Posterior vena cava (tissue), 2 donors: ENCODE measurements at regions not wholly inside any gene's neighbourhood (a gene's known extent, or its start where the extent isn't known, plus 50 kb on each side); places are given as distances from the start of the nearest gene placed in this dataset.
"Not testable (repeated sequence)": the region's sequence is repeated elsewhere in the genome, so short reads cannot be mapped to it uniquely, and the experiment has no call there.

Experiments used
- DNase-seq: peaks from one replicate; pipeline ENCODE4 v3.0.0-alpha.2; 2020; ENCODE audit warnings: low spot score
- intact Hi-C, 2 donors: fragments of 100-400 bp; cut with DNase I; formaldehyde crosslinking; loops; one replicate each; pipeline versions ENCODE4 v1.14.1 to v1.14.2; 2022 to 2023
- donor health status: DM: yes; HTN: yes; CAD: no.
- donor health status: DM: yes; HTN: yes; CAD: no.

- no peak for DNase-seq
- intact Hi-C loops: no loop called here
Observed at GRCh38 chrX:25154168-25154567, 138.4 kb upstream of the ARX start.

- intact Hi-C loops: no loop called here
Observed at GRCh38 chrX:25151749-25152148, 136.0 kb upstream of the ARX start.

GRCh38 chrX:25144043-25144940 lies 128.5 kb upstream of the ARX start:
- DNase-seq: peak; percentile 85
- intact Hi-C loops: no loop called here

More at GRCh38 chrX:25151749-25152148, 136.0 kb upstream of the ARX start:
- DNase-seq: no peak

- intact Hi-C loops: no loop called here
- no peak for DNase-seq
Observed at GRCh38 chrX:25143596-25143995, 127.8 kb upstream of the ARX start.

GRCh38 chrX:25141684-25142083 lies 125.9 kb upstream of the ARX start:
- DNase-seq: no peak
- intact Hi-C loops: no loop called here

- DNase-seq: no peak
- intact Hi-C loops: no loop called here
Observed at GRCh38 chrX:25131055-25131454, 115.3 kb upstream of the ARX start.

- intact Hi-C loops: no loop called here
Observed at GRCh38 chrX:25130619-25131018, 114.9 kb upstream of the ARX start.

GRCh38 chrX:25125483-25125882 lies 109.7 kb upstream of the ARX start:
- intact Hi-C loops: no loop called here

More at GRCh38 chrX:25130619-25131018, 114.9 kb upstream of the ARX start:
- no peak for DNase-seq

GRCh38 chrX:25124391-25124790 lies 108.6 kb upstream of the ARX start:
- intact Hi-C loops: no loop called here
- DNase-seq: no peak

More at GRCh38 chrX:25125483-25125882, 109.7 kb upstream of the ARX start:
- no peak for DNase-seq

GRCh38 chrX:25112156-25112555 lies 96.4 kb upstream of the ARX start:
- DNase-seq: no peak
- intact Hi-C loops: no loop called here

GRCh38 chrX:25108481-25108880 lies 92.7 kb upstream of the ARX start:
- no peak for DNase-seq
- intact Hi-C loops: no loop called here

GRCh38 chrX:25105221-25105620 lies 89.5 kb upstream of the ARX start:
- DNase-seq: no peak
- intact Hi-C loops: no loop called here

- intact Hi-C loops: no loop called here
- DNase-seq: no peak
Observed at GRCh38 chrX:25096522-25097045, 80.8 kb upstream of the ARX start.

GRCh38 chrX:25091152-25091551 lies 75.4 kb upstream of the ARX start:
- DNase-seq, intact Hi-C loops: not testable (repeated sequence)

GRCh38 chrX:25084446-25084845 lies 68.7 kb upstream of the ARX start:
- intact Hi-C loops: no loop called here
- DNase-seq: no peak

- DNase-seq: no peak
- intact Hi-C loops: no loop called here
Observed at GRCh38 chrX:25083661-25084060, 67.9 kb upstream of the ARX start.

GRCh38 chrX:25079020-25079419 lies 63.3 kb upstream of the ARX start:
- intact Hi-C loops: no loop called here
- DNase-seq: no peak

GRCh38 chrX:25076941-25077500 lies 61.3 kb upstream of the ARX start:
- DNase-seq: no peak
- intact Hi-C loops: no loop called here

- no peak for DNase-seq
- intact Hi-C loops: no loop called here
Observed at GRCh38 chrX:25072247-25072646, 56.5 kb upstream of the ARX start.

GRCh38 chrX:25070038-25070437 lies 54.3 kb upstream of the ARX start:
- intact Hi-C loops: no loop called here
- DNase-seq: no peak

- DNase-seq: no peak
Observed at GRCh38 chrX:25069209-25069608, 53.4 kb upstream of the ARX start.

More at GRCh38 chrX:25069209-25069608, 53.4 kb upstream of the ARX start:
- intact Hi-C loops: no loop called here
